SK-N-SH (cell line): ENCODE measurements at regions not wholly inside any gene's neighbourhood (a gene's known extent, or its start where the extent isn't known, plus 50 kb on each side); places are given as distances from the start of the nearest gene placed in this dataset.

Experiments used
- CTCF ChIP-seq: fragments of 200-600 bp; sonication (generic); IDR thresholded peaks from 2 replicates; pipeline ENCODE4 v1.6.1; 2017; ENCODE audit warnings: antibody characterized with exemption, mild to moderate bottlenecking, moderate library complexity
- EZH2phosphoT487 ChIP-seq: fragments of 200-600 bp; sonication (generic); IDR thresholded peaks from 2 replicates; pipeline ENCODE4 v1.6.1; 2017; ENCODE audit warnings: low read depth, mixed run types, mild to moderate bottlenecking, antibody characterized with exemption, moderate library complexity, borderline replicate concordance
- FOSL2 ChIP-seq: IDR thresholded peaks from 2 replicates; pipeline ENCODE4 v1.4.0; 2012; ENCODE audit warnings: low read depth, mild to moderate bottlenecking, moderate library complexity, borderline replicate concordance
- NRF1 ChIP-seq: IDR thresholded peaks from 2 replicates; pipeline ENCODE4 v1.6.1; 2012; ENCODE audit warnings: low read depth, mild to moderate bottlenecking, low read length
- POLR2AphosphoS5 ChIP-seq: IDR thresholded peaks from 2 replicates; pipeline ENCODE4 v1.6.1; 2012; ENCODE audit warnings: low read depth, low read length
- RAD21 ChIP-seq: IDR thresholded peaks from 2 replicates; pipeline ENCODE4 v1.6.1; 2012; ENCODE audit warnings: mild to moderate bottlenecking, low read length
- RFX5 ChIP-seq: IDR thresholded peaks from 2 replicates; pipeline ENCODE4 v1.6.1; 2012; ENCODE audit warnings: mild to moderate bottlenecking, improper control_type of control experiment, low read length
- TAF1 ChIP-seq: IDR thresholded peaks from 2 replicates; pipeline ENCODE4 v1.6.1; 2012; ENCODE audit warnings: low read depth, mild to moderate bottlenecking, low read length, moderate library complexity, borderline replicate concordance
- USF1 ChIP-seq: IDR thresholded peaks from 2 replicates; pipeline ENCODE4 v1.4.0; 2012; ENCODE audit warnings: low read depth, borderline replicate concordance
- USF2 ChIP-seq: fragments of 150-350 bp; IDR thresholded peaks from 2 replicates; pipeline ENCODE4 v1.6.1; 2017; ENCODE audit warnings: antibody characterized with exemption, low read length, low read depth, borderline replicate concordance
- ZBTB33 ChIP-seq: IDR thresholded peaks from 2 replicates; pipeline ENCODE4 v1.4.0; 2012; ENCODE audit warnings: low read depth, borderline replicate concordance

GRCh38 chr1:78799926-78800325 lies 150.3 kb downstream of the IFI44 start:
- TF ChIP-seq NRF1 (no peak), USF2 (no peak), CTCF (no peak), EZH2phosphoT487 (no peak), USF1 (no peak), ZBTB33 (no peak), RAD21 (no peak), TAF1 (no peak), FOSL2 (no peak), POLR2AphosphoS5 (no peak), RFX5 (no peak)
